ENCODE measurements at regions not wholly inside any gene's neighbourhood (a gene's known extent, or its start where the extent isn't known, plus 50 kb on each side); places are given as distances from the start of the nearest gene placed in this dataset.
"Not testable (repeated sequence)": the region's sequence is repeated elsewhere in the genome, so short reads cannot be mapped to it uniquely, and the experiment has no call there.

GRCh38 chr3:75303741-75304140 lies 360.4 kb upstream of the FRG2C start:
- no peak for DNase-seq (ENCODE audit: low read depth)
- no peaks in the 10 kb centered on the region for H3K36me3 ChIP-seq (ENCODE audit: control insufficient read depth, insufficient read depth, low read length)
- no peaks in the 10 kb centered on the region for H3K27me3 ChIP-seq (ENCODE audit: control insufficient read depth, insufficient read depth, low read length)
- TF ChIP-seq, protein P1, sequence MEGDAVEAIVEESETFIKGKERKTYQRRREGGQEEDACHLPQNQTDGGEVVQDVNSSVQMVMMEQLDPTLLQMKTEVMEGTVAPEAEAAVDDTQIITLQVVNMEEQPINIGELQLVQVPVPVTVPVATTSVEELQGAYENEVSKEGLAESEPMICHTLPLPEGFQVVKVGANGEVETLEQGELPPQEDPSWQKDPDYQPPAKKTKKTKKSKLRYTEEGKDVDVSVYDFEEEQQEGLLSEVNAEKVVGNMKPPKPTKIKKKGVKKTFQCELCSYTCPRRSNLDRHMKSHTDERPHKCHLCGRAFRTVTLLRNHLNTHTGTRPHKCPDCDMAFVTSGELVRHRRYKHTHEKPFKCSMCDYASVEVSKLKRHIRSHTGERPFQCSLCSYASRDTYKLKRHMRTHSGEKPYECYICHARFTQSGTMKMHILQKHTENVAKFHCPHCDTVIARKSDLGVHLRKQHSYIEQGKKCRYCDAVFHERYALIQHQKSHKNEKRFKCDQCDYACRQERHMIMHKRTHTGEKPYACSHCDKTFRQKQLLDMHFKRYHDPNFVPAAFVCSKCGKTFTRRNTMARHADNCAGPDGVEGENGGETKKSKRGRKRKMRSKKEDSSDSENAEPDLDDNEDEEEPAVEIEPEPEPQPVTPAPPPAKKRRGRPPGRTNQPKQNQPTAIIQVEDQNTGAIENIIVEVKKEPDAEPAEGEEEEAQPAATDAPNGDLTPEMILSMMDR (IDR thresholded peaks at IDR 0.05; ENCODE audit: insufficient read depth, low read length, poor library complexity, severe bottlenecking), result no peak
- no peak overlapping the region for H3K4me3 ChIP-seq (ENCODE audit: low read depth, low read length)

DNA sequence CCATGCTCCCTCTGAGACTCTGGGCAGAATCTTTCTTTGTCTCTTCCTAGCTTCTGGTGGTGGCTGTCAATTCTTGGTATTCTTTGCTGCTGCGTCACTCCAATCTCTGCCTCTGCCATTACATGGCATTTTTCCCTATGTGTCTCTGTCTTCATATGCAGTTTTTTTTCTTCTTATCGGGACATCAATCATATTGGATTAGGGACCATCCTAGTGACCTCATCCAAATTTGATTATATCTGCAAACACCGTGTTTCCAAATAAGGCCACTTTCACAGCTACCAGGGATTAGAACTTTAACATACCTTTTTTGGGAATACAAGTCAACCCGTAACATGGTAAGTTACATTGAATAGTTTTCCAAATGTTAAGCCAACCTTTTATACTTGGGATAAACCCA lies 358.2 kb upstream of the FRG2C start:
- no peaks in the 10 kb centered on the region for H3K27me3 ChIP-seq (ENCODE audit: control insufficient read depth, insufficient read depth, low read length)
- TF ChIP-seq, protein P1 (IDR thresholded peaks at IDR 0.05; ENCODE audit: insufficient read depth, low read length, poor library complexity, severe bottlenecking), result no peak
- H3K36me3 ChIP-seq (ENCODE audit: control insufficient read depth, insufficient read depth, low read length), result no peaks in the 10 kb centered on the region
- H3K4me3 ChIP-seq (ENCODE audit: low read depth, low read length), result no peak overlapping the region
- no peak for DNase-seq (ENCODE audit: low read depth)

DNA sequence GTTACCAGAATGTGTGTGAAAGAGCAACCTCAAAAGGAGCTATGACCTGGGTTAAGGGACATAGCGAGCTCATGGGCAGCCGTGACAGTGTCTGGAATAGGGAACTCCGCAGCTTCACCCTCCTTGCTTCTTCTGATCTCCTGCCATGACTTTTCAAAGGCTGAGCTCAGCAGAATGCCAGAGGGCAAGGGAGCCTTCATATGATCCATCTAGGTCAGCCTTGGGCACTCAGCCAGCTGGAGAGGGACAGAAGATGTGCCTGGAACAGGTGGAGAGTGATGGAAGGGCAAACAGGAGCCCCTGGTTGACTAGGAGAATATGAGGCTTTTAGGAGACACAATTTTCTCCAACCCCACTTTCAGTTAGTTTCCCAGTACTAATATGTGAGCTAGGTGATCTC lies 352.8 kb upstream of the FRG2C start:
- DNase-seq (ENCODE audit: low read depth); H3K36me3 ChIP-seq (ENCODE audit: control insufficient read depth, insufficient read depth, low read length); H3K4me3 ChIP-seq (ENCODE audit: low read depth, low read length); H3K27me3 ChIP-seq (ENCODE audit: control insufficient read depth, insufficient read depth, low read length): not testable (repeated sequence)

DNA sequence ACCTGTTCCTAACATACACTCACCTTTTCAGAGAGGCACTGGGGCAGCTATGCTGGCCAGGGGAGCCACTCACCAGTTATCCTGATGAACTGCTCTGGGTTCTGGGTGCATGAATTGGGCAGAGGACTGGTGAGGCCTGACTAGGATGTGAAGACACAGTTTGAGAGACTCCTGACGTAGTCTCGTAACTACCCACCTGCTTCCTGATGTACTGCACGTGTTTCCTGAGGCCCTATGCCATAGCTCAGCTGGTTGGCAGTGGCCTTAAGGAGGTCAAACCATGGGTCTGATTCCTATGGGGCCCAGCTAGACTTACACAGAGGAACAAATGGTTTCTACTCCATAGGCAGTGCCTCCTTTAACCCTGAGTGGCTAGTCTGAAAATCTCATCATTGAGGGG lies 351.7 kb upstream of the FRG2C start:
- H3K4me3 ChIP-seq (ENCODE audit: low read depth, low read length); H3K36me3 ChIP-seq (ENCODE audit: control insufficient read depth, insufficient read depth, low read length); DNase-seq (ENCODE audit: low read depth); H3K27me3 ChIP-seq (ENCODE audit: control insufficient read depth, insufficient read depth, low read length): not testable (repeated sequence)

DNA sequence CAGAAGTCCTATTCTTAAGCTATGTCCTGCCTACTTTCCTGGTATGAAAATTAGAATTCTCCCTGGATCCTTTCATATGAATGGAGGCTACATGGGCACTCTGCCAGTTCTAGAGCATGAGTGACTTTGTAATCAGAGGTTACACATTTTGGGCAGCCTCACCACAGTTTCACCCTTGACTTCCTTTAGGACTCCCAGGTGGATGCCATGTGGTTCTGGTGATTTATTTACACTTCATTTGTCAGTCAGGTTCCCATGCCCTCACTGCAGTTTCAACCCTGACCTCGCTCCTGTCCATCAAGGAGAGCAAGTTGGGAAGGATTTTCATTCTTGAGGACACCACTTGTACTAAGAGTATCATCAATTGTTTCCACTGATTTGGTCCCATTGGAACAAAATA lies 344.4 kb upstream of the FRG2C start:
- H3K36me3 ChIP-seq (ENCODE audit: control insufficient read depth, insufficient read depth, low read length); DNase-seq (ENCODE audit: low read depth); H3K4me3 ChIP-seq (ENCODE audit: low read depth, low read length); H3K27me3 ChIP-seq (ENCODE audit: control insufficient read depth, insufficient read depth, low read length): not testable (repeated sequence)

DNA sequence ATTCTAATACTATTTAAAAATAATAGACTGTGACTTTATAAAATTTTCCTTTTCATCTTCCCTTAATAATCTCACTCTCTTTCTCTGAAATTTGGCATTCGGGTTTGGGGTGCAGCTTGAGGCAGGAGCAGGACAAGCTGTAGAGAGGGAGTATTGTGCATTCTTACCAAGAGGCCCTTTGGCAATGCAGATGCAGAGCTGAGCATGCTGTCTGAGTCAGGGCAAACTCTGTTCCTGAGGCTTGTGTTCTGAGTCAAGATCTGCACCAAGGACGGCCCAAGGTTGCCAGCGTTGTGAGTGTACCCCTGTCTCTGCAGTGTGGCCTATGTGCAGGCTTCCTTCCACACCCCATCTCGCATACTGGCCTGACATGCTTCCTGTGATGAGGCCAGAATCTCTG lies 343.8 kb upstream of the FRG2C start:
- no peaks in the 10 kb centered on the region for H3K27me3 ChIP-seq (ENCODE audit: control insufficient read depth, insufficient read depth, low read length)
- no peaks in the 10 kb centered on the region for H3K36me3 ChIP-seq (ENCODE audit: control insufficient read depth, insufficient read depth, low read length)
- DNase-seq (ENCODE audit: low read depth), result no peak
- H3K4me3 ChIP-seq (ENCODE audit: low read depth, low read length), result no peak overlapping the region
- TF ChIP-seq, protein P1 (IDR thresholded peaks at IDR 0.05; ENCODE audit: insufficient read depth, low read length, poor library complexity, severe bottlenecking), result no peak

- H3K36me3 ChIP-seq (ENCODE audit: control insufficient read depth, insufficient read depth, low read length), result no peaks in the 10 kb centered on the region
- no peak for DNase-seq (ENCODE audit: low read depth)
- TF ChIP-seq, protein P1 (IDR thresholded peaks at IDR 0.05; ENCODE audit: insufficient read depth, low read length, poor library complexity, severe bottlenecking), result no peak
- no peaks in the 10 kb centered on the region for H3K27me3 ChIP-seq (ENCODE audit: control insufficient read depth, insufficient read depth, low read length)
- H3K4me3 ChIP-seq (ENCODE audit: low read depth, low read length), result no peak overlapping the region
Measured at GRCh38 chr3:75321060-75321459, 343.1 kb upstream of the FRG2C start.

DNA sequence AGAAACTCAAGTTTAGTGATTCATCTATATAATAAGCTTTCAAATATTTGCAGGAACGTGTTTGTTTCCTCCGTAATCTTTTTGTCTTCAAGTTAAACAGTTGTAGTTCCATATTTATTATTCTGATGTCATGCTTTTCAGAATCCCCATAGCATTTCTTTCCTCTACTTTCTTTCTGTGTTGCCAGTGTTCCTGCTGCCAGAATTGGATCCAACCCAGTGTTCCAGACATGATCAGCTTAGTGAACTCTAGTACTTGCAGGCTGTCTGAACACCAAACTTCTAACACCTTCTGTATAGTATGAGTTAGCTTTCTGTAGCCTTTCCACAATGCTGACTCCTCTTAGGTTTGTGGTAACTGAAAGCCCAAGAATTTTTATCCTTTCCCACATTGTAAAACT lies 340.2 kb upstream of the FRG2C start:
- DNase-seq (ENCODE audit: low read depth); H3K36me3 ChIP-seq (ENCODE audit: control insufficient read depth, insufficient read depth, low read length); H3K27me3 ChIP-seq (ENCODE audit: control insufficient read depth, insufficient read depth, low read length); H3K4me3 ChIP-seq (ENCODE audit: low read depth, low read length): not testable (repeated sequence)
